ENCODE measurements at regions not wholly inside any gene's neighbourhood (a gene's known extent, or its start where the extent isn't known, plus 50 kb on each side); places are given as distances from the start of the nearest gene placed in this dataset.
"Not testable (repeated sequence)": the region's sequence is repeated elsewhere in the genome, so short reads cannot be mapped to it uniquely, and the experiment has no call there.

DNA sequence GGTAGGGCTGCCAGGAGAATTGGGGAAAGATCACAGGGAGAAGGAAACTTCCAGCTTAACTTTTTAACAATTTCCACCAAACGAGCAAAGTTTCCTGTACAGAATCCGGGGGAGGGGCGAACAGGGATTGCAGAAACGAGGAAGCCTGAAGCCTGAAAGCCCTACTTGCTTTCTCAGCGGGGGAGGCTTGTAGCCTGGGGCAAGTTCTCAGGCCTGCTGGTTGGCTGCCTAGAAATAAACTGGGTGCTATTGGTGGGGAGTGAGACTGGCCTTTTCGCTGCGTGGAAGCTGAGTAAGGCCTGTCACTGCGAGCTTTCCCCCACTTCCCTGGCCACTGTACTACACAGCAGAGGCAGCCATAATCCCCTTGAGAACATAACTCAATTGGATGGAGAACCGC is 110.8 kb upstream of the ATP8A1 start:
- intact Hi-C loops (cut with micrococcal nuclease), result no loop called here
- Mint-ChIP-seq H3K27me3 (peaks cover 7% of the 10 kb centered on the region), H3K27ac (no peak overlapping the region), H3K4me3 (no peak overlapping the region), H3K4me1 (ENCODE audit: low read depth) (no peaks in the 10 kb centered on the region), H3K9me3 (no peaks in the 10 kb centered on the region), H3K36me3 (ENCODE audit: low read depth) (no peaks in the 10 kb centered on the region)
- DNase-seq (no peak), ATAC-seq (no peak)
- CTCF ChIA-PET, result interaction anchor here (0.7 to 2.5 kb wide), 12 partner anchors 7 to 226 kb away, joined by 3 to 12 read pairs (median 3); no protein-coding TSS in a partner anchor
- POLR2A ChIA-PET, result interaction anchor here (0.7 kb wide), 1 partner anchor 21 kb away, joined by 3 read pairs; no protein-coding TSS in a partner anchor
- no peak for TF ChIP-seq CTCF (IDR thresholded peaks at IDR 0.05)

DNA sequence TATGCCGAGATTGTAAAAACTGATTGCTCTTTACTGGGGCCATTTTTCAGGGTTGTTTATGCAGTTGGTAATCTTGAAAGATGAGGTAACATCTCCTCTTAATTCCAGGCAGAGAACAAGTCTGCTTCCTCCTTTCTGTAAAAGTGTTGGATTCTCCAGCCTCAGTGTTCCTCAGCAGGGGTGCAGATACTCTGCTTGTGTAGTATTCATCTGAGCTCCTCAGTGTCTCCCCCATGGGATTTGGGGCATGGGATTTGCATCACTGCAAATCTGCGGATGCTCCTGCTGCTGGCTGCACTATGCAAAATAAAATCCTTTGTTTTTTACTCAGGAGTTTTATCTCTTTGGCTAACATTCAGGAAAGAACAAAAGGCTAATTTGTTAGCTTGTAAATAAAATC is 104.9 kb upstream of the ATP8A1 start:
- Mint-ChIP-seq H3K4me3 (no peak overlapping the region), H3K36me3 (ENCODE audit: low read depth) (no peaks in the 10 kb centered on the region), H3K9me3 (no peaks in the 10 kb centered on the region), H3K27me3 (peaks cover 6% of the 10 kb centered on the region), H3K4me1 (ENCODE audit: low read depth) (no peaks in the 10 kb centered on the region), H3K27ac (no peak overlapping the region)
- intact Hi-C loops (cut with micrococcal nuclease), result no loop called here
- ATAC-seq (no peak), DNase-seq (no peak)
- no peak for TF ChIP-seq CTCF (IDR thresholded peaks at IDR 0.05)
- ChIA-PET POLR2A (no interaction called here), CTCF (no interaction called here)

DNA sequence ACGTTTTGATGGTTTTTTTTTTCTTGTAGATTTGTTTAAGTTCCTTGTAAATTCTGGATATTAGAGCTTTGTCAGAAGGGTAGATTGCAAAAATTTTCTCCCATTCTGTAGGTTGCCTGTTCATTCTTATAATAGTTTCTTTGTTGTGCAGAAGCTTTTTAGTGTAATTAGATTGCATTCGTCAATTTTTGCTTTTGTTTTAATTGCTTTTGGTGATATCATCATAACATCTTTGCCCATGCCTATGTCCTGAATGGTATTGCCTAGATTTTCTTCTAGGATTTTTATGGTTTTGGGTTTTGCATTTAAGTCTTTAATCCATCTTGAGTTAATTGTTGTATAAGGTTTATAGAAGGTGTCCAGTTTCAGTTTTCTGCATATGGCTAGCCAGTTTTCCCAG is 98.1 kb upstream of the ATP8A1 start:
- H3K4me3 Mint-ChIP-seq; H3K36me3 Mint-ChIP-seq (ENCODE audit: low read depth); H3K4me1 Mint-ChIP-seq (ENCODE audit: low read depth); POLR2A ChIA-PET; DNase-seq; ATAC-seq; CTCF ChIA-PET; H3K9me3 Mint-ChIP-seq; H3K27ac Mint-ChIP-seq; H3K27me3 Mint-ChIP-seq: not testable (repeated sequence)
- intact Hi-C loops (cut with micrococcal nuclease), result loop anchor here (5.0 kb wide), 1 partner anchor 188 kb away; no protein-coding TSS in a partner anchor

DNA sequence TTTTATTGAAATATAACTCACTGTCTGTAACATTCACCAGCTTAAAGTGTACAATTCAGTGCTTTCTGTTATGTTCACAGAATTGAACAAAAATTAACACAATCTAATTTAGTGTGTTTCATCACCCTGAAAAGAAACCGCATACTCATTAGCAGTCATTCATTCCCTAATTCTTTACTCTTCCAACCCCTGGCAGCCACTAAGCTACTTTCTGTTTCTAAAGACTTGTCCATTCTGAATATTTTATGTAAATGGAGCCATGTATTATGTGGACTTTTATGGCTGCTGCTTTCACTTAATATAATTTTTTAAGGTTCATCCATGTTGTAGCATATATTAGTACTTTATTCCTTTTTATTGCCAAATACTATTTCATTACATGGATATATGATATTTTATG is 94.7 kb upstream of the ATP8A1 start:
- ChIA-PET POLR2A (no interaction called here), CTCF (interaction anchor here (1.0 to 2.4 kb wide), 4 partner anchors 9 to 185 kb away, joined by 3 to 13 read pairs (median 10); no protein-coding TSS in a partner anchor)
- Mint-ChIP-seq H3K9me3 (no peaks in the 10 kb centered on the region), H3K27ac (no peak overlapping the region), H3K4me1 (ENCODE audit: low read depth) (peaks cover 7% of the 10 kb centered on the region), H3K27me3 (no peaks in the 10 kb centered on the region), H3K4me3 (no peak overlapping the region), H3K36me3 (ENCODE audit: low read depth) (no peaks in the 10 kb centered on the region)
- TF ChIP-seq CTCF (IDR thresholded peaks at IDR 0.05), result no peak
- intact Hi-C loops (cut with micrococcal nuclease), result loop anchor here (5.0 kb wide), 1 partner anchor 184 kb away; no protein-coding TSS in a partner anchor
- DNase-seq, result no peak
- ATAC-seq, result no peak

DNA sequence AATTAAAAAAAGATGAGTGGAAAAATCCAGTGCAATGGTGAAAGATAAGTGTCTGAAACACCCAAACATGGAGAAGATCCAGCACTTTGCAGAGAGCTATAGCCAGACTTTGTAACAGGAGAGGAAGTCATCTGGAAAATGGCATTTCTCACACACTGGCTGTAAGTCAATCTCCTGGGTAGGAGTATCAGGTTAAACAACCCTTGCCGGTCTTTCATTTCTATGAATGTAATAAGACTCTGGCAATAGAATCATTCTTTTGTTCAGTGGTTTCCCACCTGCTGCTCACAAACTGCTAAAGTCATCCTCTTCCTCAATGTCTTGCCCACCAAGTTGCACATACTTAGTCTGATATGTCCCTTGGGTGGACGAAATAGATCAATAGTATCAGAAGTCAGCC is 94.0 kb upstream of the ATP8A1 start:
- Mint-ChIP-seq H3K36me3 (ENCODE audit: low read depth) (no peaks in the 10 kb centered on the region), H3K27ac (no peak overlapping the region), H3K4me3 (no peak overlapping the region), H3K27me3 (no peaks in the 10 kb centered on the region), H3K4me1 (ENCODE audit: low read depth) (peaks cover 7% of the 10 kb centered on the region), H3K9me3 (no peaks in the 10 kb centered on the region)
- intact Hi-C loops (cut with micrococcal nuclease), result loop anchor here (5.0 kb wide), 1 partner anchor 184 kb away; no protein-coding TSS in a partner anchor
- TF ChIP-seq CTCF (IDR thresholded peaks at IDR 0.05), result no peak
- POLR2A ChIA-PET, result no interaction called here
- no peak for DNase-seq
- CTCF ChIA-PET, result interaction anchor here (1.6 to 2.4 kb wide), 5 partner anchors 123 to 184 kb away, joined by 3 to 13 read pairs (median 9); no protein-coding TSS in a partner anchor
- no peak for ATAC-seq
